GM13976 (cell line): ENCODE measurements at regions not wholly inside any gene's neighbourhood (a gene's known extent, or its start where the extent isn't known, plus 50 kb on each side); places are given as distances from the start of the nearest gene placed in this dataset.

Experiments
- DNase-seq: peaks from one replicate; pipeline ENCODE4 v3.0.0; 2012; ENCODE audit warnings: low spot score
- CTCF ChIP-seq: IDR thresholded peaks from 2 replicates; pipeline ENCODE4 v1.5.1; 2012; ENCODE audit warnings: borderline replicate concordance, mild to moderate bottlenecking; ENCODE audit not compliant: insufficient read depth; ENCODE audit errors: extremely low read depth, missing control alignments, control extremely low read depth
- in situ Hi-C: fragments of 300-500 bp; cut with MboI; formaldehyde crosslinking; loops from one replicate; pipeline ENCODE4 v1.12.0; 2022; ENCODE audit warnings: low sequenced_read_pairs, mixed read lengths, inconsistent platforms; ENCODE audit not compliant: unreplicated experiment

- in situ Hi-C loops, result no loop called here
- DNase-seq, result no peak
- TF ChIP-seq CTCF, result no peak
These were observed 61.3 kb upstream of the VCX2 start for GRCh38 chrX:8232406-8232805.

DNA sequence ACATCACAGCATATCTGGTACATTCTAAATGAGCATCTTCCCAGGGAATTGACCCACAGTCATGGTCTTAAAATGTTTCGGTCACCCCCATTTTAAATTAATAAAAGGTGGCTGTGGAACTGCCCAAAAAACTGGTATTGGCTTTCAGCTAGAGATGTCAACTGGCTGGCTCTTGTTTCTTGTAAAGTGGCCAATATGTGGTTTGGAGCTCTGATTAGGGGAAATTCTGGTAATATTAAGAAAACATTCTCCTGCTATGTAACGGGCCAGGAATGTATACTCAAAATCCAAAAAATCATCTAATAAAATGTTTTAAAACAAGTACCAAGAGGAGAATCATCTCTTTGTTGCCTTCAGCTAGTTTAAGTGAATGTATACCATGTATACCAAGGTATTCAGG lies 62.0 kb upstream of the VCX2 start:
- TF ChIP-seq CTCF, result no peak
- no peak for DNase-seq
- in situ Hi-C loops, result no loop called here

- no peak for DNase-seq
- TF ChIP-seq CTCF, result no peak
- in situ Hi-C loops, result no loop called here
These were observed 64.0 kb upstream of the VCX2 start for GRCh38 chrX:8235026-8235425.

- no peak for TF ChIP-seq CTCF
- in situ Hi-C loops, result no loop called here
- no peak for DNase-seq
These were observed 66.7 kb upstream of the VCX2 start for GRCh38 chrX:8237718-8238117.

DNA sequence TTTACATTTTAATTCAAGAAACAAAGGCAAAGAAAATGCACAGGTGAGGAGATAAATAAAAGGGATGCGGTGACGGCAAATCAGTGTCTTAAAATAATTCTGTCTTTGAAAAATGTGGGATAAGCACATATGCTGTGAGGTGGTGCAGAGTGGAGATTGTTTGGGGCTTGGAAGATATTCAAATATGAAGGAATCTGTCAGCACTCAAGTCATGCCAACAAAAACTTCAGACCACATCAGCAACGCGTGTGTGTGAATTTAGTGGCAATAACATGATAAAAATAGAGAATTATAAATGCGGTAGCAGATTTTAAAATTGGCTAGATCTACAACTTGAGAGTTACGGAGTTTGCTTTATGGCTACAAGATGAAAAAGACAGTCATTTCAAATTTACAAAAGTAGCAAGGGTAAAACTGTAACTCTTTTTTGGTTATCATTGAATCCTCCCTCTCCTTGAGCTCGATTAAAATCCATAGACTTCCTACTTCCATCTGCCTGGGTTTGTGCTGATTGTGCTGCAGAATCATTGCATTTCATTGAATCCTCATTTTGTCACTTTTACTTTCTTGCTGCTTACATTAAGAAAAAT lies 71.5 kb upstream of the VCX2 start:
- no peak for TF ChIP-seq CTCF
- DNase-seq, result no peak

DNA sequence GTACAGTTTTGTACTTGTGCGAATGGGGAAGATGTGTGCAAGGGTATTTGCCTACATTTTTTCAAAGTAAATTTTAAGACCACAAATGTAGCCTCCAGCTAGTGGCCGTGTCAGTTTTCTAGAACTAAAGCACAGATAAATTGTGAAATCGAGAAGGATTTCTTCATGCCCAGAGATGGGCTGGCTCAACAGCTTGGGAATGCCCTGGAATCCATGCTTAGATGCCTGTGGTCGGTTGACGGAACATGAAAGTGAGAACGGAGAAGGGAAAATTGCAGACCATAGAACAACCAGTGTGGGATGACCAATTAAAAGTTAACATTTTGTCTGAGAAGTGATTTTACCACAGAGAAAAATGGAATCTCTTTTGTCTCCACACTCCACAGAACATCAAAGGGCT lies 73.2 kb upstream of the VCX2 start:
- DNase-seq, result no peak

More for the DNA sequence above, 71.5 kb upstream of the VCX2 start:
- in situ Hi-C loops, result no loop called here

More for the DNA sequence above, 73.2 kb upstream of the VCX2 start:
- TF ChIP-seq CTCF, result no peak
- in situ Hi-C loops, result no loop called here
